ENCODE measurements at regions not wholly inside any gene's neighbourhood (a gene's known extent, or its start where the extent isn't known, plus 50 kb on each side); places are given as distances from the start of the nearest gene placed in this dataset.
"Not testable (repeated sequence)": the region's sequence is repeated elsewhere in the genome, so short reads cannot be mapped to it uniquely, and the experiment has no call there.

- Histone ChIP-seq H3K4me3 (ENCODE audit: low read length) (no peak overlapping the region), H3K27ac (ENCODE audit: low read length) (no peak overlapping the region)
- no peak for DNase-seq (ENCODE audit: low read depth, low spot score)
Observed at GRCh38 chr11:112620621-112621394, 340.4 kb upstream of the NCAM1 start.

DNA sequence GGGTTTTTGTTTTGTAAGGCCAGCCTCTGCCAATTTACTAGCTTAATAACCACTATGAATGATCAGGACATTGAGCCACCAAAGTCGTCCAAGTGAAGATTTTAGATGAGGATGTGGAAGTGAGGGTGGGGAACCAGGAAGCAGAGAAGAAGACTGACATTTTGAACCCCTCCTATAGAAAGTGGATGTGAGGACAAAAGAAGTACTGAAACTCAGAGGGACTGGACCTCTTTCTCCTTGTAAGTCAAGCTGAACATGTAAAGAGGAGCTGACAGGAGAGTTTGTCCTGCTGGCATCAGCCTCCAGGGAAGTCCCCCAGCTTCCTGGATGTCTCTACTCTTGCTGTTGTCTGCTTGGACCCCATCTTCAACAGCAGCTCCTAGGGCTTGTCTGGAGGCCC lies 338.2 kb upstream of the NCAM1 start:
- Histone ChIP-seq H3K36me3 (ENCODE audit: control insufficient read depth, insufficient read depth, low read length) (no peaks in the 10 kb centered on the region), H3K4me1 (ENCODE audit: control insufficient read depth, insufficient read depth, low read length) (no peaks in the 10 kb centered on the region; the same call in 1 of the 2 replicates), H3K27me3 (ENCODE audit: control insufficient read depth, insufficient read depth, low read length) (no peaks in the 10 kb centered on the region), H3K4me3 (ENCODE audit: low read length) (no peak overlapping the region), H3K27ac (ENCODE audit: low read length) (no peak overlapping the region), H3K9me3 (ENCODE audit: control insufficient read depth, insufficient read depth, low read length) (no peaks in the 10 kb centered on the region)
- DNase-seq (ENCODE audit: low read depth, low spot score), result no peak
- WGBS (ENCODE audit: insufficient coverage, insufficient read length), result no CpG with 5 or more reads among the region's 1 CpG

More at GRCh38 chr11:112620621-112621394, 340.4 kb upstream of the NCAM1 start:
- no peaks in the 10 kb centered on the region for H3K36me3 ChIP-seq (ENCODE audit: control insufficient read depth, insufficient read depth, low read length)
- H3K4me1 ChIP-seq (ENCODE audit: control insufficient read depth, insufficient read depth, low read length), result no peaks in the 10 kb centered on the region; the same call in 1 of the 2 replicates
- no peaks in the 10 kb centered on the region for H3K27me3 ChIP-seq (ENCODE audit: control insufficient read depth, insufficient read depth, low read length)
- no peaks in the 10 kb centered on the region for H3K9me3 ChIP-seq (ENCODE audit: control insufficient read depth, insufficient read depth, low read length)
- WGBS (ENCODE audit: insufficient coverage, insufficient read length), result no CpG with 5 or more reads among the region's 7 CpGs

GRCh38 chr11:112624431-112624830 lies 336.8 kb upstream of the NCAM1 start:
- Histone ChIP-seq H3K4me1 (ENCODE audit: control insufficient read depth, insufficient read depth, low read length) (no peaks in the 10 kb centered on the region), H3K27me3 (ENCODE audit: control insufficient read depth, insufficient read depth, low read length) (no peaks in the 10 kb centered on the region), H3K9me3 (ENCODE audit: control insufficient read depth, insufficient read depth, low read length) (no peaks in the 10 kb centered on the region), H3K4me3 (ENCODE audit: low read length) (no peak overlapping the region), H3K36me3 (ENCODE audit: control insufficient read depth, insufficient read depth, low read length) (no peaks in the 10 kb centered on the region), H3K27ac (ENCODE audit: low read length) (no peak overlapping the region)
- WGBS (ENCODE audit: insufficient coverage, insufficient read length), result no CpG with 5 or more reads among the region's 4 CpGs
- no peak for DNase-seq (ENCODE audit: low read depth, low spot score)

GRCh38 chr11:112624971-112625370 lies 336.2 kb upstream of the NCAM1 start:
- not testable (repeated sequence) for H3K9me3 ChIP-seq (ENCODE audit: control insufficient read depth, insufficient read depth, low read length); H3K4me3 ChIP-seq (ENCODE audit: low read length); H3K27ac ChIP-seq (ENCODE audit: low read length); DNase-seq (ENCODE audit: low read depth, low spot score); H3K27me3 ChIP-seq (ENCODE audit: control insufficient read depth, insufficient read depth, low read length); H3K36me3 ChIP-seq (ENCODE audit: control insufficient read depth, insufficient read depth, low read length); H3K4me1 ChIP-seq (ENCODE audit: control insufficient read depth, insufficient read depth, low read length)
- no CpG with 5 or more reads among the region's 2 CpGs for WGBS (ENCODE audit: insufficient coverage, insufficient read length)

GRCh38 chr11:112625814-112626213 lies 335.4 kb upstream of the NCAM1 start:
- WGBS (ENCODE audit: insufficient coverage, insufficient read length), result no CpG with 5 or more reads among the region's 3 CpGs
- Histone ChIP-seq H3K4me3 (ENCODE audit: low read length) (no peak overlapping the region), H3K27ac (ENCODE audit: low read length) (no peak overlapping the region), H3K36me3 (ENCODE audit: control insufficient read depth, insufficient read depth, low read length) (no peaks in the 10 kb centered on the region), H3K4me1 (ENCODE audit: control insufficient read depth, insufficient read depth, low read length) (no peaks in the 10 kb centered on the region), H3K9me3 (ENCODE audit: control insufficient read depth, insufficient read depth, low read length) (no peaks in the 10 kb centered on the region), H3K27me3 (ENCODE audit: control insufficient read depth, insufficient read depth, low read length) (no peaks in the 10 kb centered on the region)
- no peak for DNase-seq (ENCODE audit: low read depth, low spot score)

DNA sequence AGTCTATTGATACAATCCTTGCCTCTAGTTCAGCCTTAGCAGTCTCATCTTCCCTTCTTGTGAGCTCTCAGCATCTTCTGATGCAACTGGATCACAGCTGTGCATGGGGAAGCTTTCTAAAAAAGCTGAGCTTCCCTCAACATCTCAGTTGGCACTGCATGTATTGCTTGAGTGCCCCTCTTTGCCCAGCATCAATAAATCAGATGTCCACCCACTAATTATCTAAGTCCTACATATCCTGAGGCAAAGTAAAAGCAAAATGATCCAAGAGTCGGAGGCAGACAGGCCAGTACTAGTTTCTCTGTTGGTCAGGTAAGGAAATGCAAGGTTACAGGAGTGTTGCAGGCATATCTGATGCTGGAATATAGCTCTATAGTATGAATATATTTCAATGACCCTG lies 334.5 kb upstream of the NCAM1 start:
- Histone ChIP-seq H3K27me3 (ENCODE audit: control insufficient read depth, insufficient read depth, low read length) (no peaks in the 10 kb centered on the region), H3K9me3 (ENCODE audit: control insufficient read depth, insufficient read depth, low read length) (no peaks in the 10 kb centered on the region), H3K4me1 (ENCODE audit: control insufficient read depth, insufficient read depth, low read length) (no peaks in the 10 kb centered on the region), H3K4me3 (ENCODE audit: low read length) (no peak overlapping the region), H3K36me3 (ENCODE audit: control insufficient read depth, insufficient read depth, low read length) (no peaks in the 10 kb centered on the region), H3K27ac (ENCODE audit: low read length) (no peak overlapping the region)
- no peak for DNase-seq (ENCODE audit: low read depth, low spot score)
- WGBS (ENCODE audit: insufficient coverage, insufficient read length), result no CpG with 5 or more reads among the region's 1 CpG

DNA sequence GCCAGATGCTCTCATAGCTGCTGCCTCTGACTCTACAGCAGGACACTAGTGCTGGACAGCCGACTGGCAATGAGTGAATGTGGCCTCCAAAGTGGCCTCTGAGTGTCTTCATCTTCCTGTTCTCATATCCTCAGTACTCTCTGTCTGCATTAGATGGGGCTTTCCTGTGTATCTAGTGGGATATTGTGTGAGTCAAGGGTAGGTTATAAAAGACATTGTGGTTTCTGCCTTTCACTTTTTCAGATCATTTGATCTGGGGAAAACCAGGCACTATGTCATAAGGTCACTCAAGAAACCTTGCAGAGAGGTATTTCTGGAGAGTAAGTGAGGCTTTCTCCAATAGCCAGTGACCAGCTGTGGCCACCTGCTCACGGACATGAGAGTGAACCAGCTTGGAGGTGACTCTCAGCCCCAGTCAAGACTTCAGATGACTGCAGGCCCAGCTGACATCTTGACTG lies 333.6 kb upstream of the NCAM1 start:
- Histone ChIP-seq H3K4me1 (ENCODE audit: control insufficient read depth, insufficient read depth, low read length) (no peaks in the 10 kb centered on the region), H3K4me3 (ENCODE audit: low read length) (no peak overlapping the region), H3K27ac (ENCODE audit: low read length) (no peak overlapping the region), H3K27me3 (ENCODE audit: control insufficient read depth, insufficient read depth, low read length) (no peaks in the 10 kb centered on the region), H3K9me3 (ENCODE audit: control insufficient read depth, insufficient read depth, low read length) (no peaks in the 10 kb centered on the region), H3K36me3 (ENCODE audit: control insufficient read depth, insufficient read depth, low read length) (no peaks in the 10 kb centered on the region)
- no CpG with 5 or more reads among the region's 2 CpGs for WGBS (ENCODE audit: insufficient coverage, insufficient read length)
- no peak for DNase-seq (ENCODE audit: low read depth, low spot score)

GRCh38 chr11:112628676-112629075 lies 332.5 kb upstream of the NCAM1 start:
- H3K27ac ChIP-seq (ENCODE audit: low read length), result no peak overlapping the region
- no peaks in the 10 kb centered on the region for H3K36me3 ChIP-seq (ENCODE audit: control insufficient read depth, insufficient read depth, low read length)
- H3K9me3 ChIP-seq (ENCODE audit: control insufficient read depth, insufficient read depth, low read length), result no peaks in the 10 kb centered on the region
- no peaks in the 10 kb centered on the region for H3K4me1 ChIP-seq (ENCODE audit: control insufficient read depth, insufficient read depth, low read length)
- H3K27me3 ChIP-seq (ENCODE audit: control insufficient read depth, insufficient read depth, low read length), result no peaks in the 10 kb centered on the region
- H3K4me3 ChIP-seq (ENCODE audit: low read length), result no peak overlapping the region
- WGBS (ENCODE audit: insufficient coverage, insufficient read length), result no CpG with 5 or more reads among the region's 3 CpGs
- DNase-seq (ENCODE audit: low read depth, low spot score), result no peak

DNA sequence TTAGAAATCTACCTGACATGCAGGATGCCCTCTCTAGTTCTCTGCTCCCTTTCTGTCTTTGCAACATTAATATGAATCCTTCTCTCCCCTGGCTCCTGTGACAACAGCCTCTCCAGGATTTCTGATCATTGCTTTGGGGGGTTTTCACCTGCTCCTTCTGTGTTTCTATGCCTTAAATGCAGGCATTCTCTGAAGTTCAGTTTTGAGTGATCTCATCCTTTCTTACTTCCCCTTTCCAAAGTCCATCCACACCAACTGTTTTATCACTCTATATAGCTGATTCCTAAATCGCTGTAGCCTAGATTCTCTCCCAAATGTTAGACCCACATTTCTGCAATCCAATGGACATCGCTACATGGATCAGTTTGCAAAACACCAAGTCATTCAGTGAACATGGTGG lies 330.7 kb upstream of the NCAM1 start:
- WGBS (ENCODE audit: insufficient coverage, insufficient read length), result no CpG with 5 or more reads among the region's 2 CpGs
- peaks cover 2% of the 10 kb centered on the region; the same call in 1 of the 2 replicates for H3K4me1 ChIP-seq (ENCODE audit: control insufficient read depth, insufficient read depth, low read length)
- H3K9me3 ChIP-seq (ENCODE audit: control insufficient read depth, insufficient read depth, low read length), result no peaks in the 10 kb centered on the region
- DNase-seq (ENCODE audit: low read depth, low spot score), result no peak
- H3K27ac ChIP-seq (ENCODE audit: low read length), result no peak overlapping the region
- no peaks in the 10 kb centered on the region for H3K27me3 ChIP-seq (ENCODE audit: control insufficient read depth, insufficient read depth, low read length)
- no peaks in the 10 kb centered on the region for H3K36me3 ChIP-seq (ENCODE audit: control insufficient read depth, insufficient read depth, low read length)
- H3K4me3 ChIP-seq (ENCODE audit: low read length), result no peak overlapping the region

DNA sequence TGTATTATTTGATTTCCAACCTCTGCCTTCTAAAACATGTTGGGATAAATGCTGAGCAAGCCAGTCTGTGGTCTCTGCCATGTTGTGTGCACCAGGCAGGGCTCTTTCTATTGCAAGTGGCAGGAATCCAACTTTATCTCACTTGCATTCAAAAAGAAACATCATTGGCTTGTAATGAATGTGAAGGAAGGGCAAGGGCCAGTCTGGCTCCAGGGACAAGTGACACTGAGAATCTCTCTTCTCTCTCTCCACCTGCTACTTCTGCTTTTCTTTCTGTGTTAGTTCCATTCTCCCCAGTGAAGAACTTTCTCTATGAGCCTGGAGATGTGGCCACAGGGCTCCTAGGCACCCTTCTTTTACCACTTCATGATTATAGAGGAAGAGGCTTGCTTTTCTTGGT lies 329.9 kb upstream of the NCAM1 start:
- Histone ChIP-seq H3K27ac (ENCODE audit: low read length) (no peak overlapping the region), H3K4me3 (ENCODE audit: low read length) (no peak overlapping the region), H3K4me1 (ENCODE audit: control insufficient read depth, insufficient read depth, low read length) (peaks cover 2% of the 10 kb centered on the region; the same call in 1 of the 2 replicates), H3K36me3 (ENCODE audit: control insufficient read depth, insufficient read depth, low read length) (no peaks in the 10 kb centered on the region), H3K27me3 (ENCODE audit: control insufficient read depth, insufficient read depth, low read length) (no peaks in the 10 kb centered on the region), H3K9me3 (ENCODE audit: control insufficient read depth, insufficient read depth, low read length) (no peaks in the 10 kb centered on the region)
- DNase-seq (ENCODE audit: low read depth, low spot score), result no peak

All from iPS DF 6.9 (cell line).